ENCODE measurements at regions not wholly inside any gene's neighbourhood (a gene's known extent, or its start where the extent isn't known, plus 50 kb on each side); places are given as distances from the start of the nearest gene placed in this dataset.
A peak's percentile ranks its signal among the peaks of the same experiment; 100 is the strongest.
"Not testable (repeated sequence)": the region's sequence is repeated elsewhere in the genome, so short reads cannot be mapped to it uniquely, and the experiment has no call there.

- Histone ChIP-seq H4K5ac (ENCODE audit: low read length) (no peak overlapping the region), H3K9ac (ENCODE audit: low read length) (no peak overlapping the region), H3K4ac (ENCODE audit: low read depth, low read length) (no peak overlapping the region), H3K79me2 (ENCODE audit: control insufficient read depth, insufficient read depth, low read length) (no peaks in the 10 kb centered on the region), H3K4me3 (ENCODE audit: low read length) (no peak overlapping the region), H2BK15ac (replicated peaks; ENCODE audit: low read depth) (no peak overlapping the region), H2BK120ac (ENCODE audit: low read depth, low read length) (no peak overlapping the region), H3K18ac (ENCODE audit: low read length) (no peak overlapping the region), H3K4me1 (ENCODE audit: control insufficient read depth, low read depth, low read length) (no peaks in the 10 kb centered on the region), H3K27me3 (ENCODE audit: insufficient read depth, low read length, poor library complexity) (no peaks in the 10 kb centered on the region), H3K56ac (ENCODE audit: low read length) (no peak overlapping the region), H3K27ac (ENCODE audit: low read depth, low read length) (no peak overlapping the region), H3K79me1 (ENCODE audit: low read length) (no peaks in the 10 kb centered on the region), H4K8ac (ENCODE audit: low read depth, low read length) (no peak overlapping the region), H3K36me3 (ENCODE audit: control insufficient read depth, insufficient read depth, low read length) (no peaks in the 10 kb centered on the region), H2BK5ac (ENCODE audit: low read length) (no peak overlapping the region), H2AK5ac (ENCODE audit: low read length) (no peak overlapping the region), H3K4me2 (ENCODE audit: low read length) (no peak overlapping the region), H3K23ac (ENCODE audit: low read length) (no peak overlapping the region)
- peak; percentile 17 for DNase-seq
Observed at GRCh38 chrX:150094996-150095395, 156.7 kb upstream of the EOLA2 start.

GRCh38 chrX:150099316-150099715, 161.0 kb upstream of the EOLA2 start:
- no peak overlapping the region for H3K4me3 ChIP-seq (ENCODE audit: low read length)
- DNase-seq: no peak
- no peak overlapping the region for H3K56ac ChIP-seq (ENCODE audit: low read length)
- H4K8ac ChIP-seq (ENCODE audit: low read depth, low read length): no peak overlapping the region
- H3K4me1 ChIP-seq (ENCODE audit: control insufficient read depth, low read depth, low read length): no peaks in the 10 kb centered on the region
- no peak overlapping the region for H2BK15ac ChIP-seq (replicated peaks; ENCODE audit: low read depth)
- no peak overlapping the region for H3K23ac ChIP-seq (ENCODE audit: low read length)
- H3K79me2 ChIP-seq (ENCODE audit: control insufficient read depth, insufficient read depth, low read length): no peaks in the 10 kb centered on the region
- no peaks in the 10 kb centered on the region for H3K36me3 ChIP-seq (ENCODE audit: control insufficient read depth, insufficient read depth, low read length)
- H3K18ac ChIP-seq (ENCODE audit: low read length): no peak overlapping the region
- no peak overlapping the region for H2BK5ac ChIP-seq (ENCODE audit: low read length)
- H2BK120ac ChIP-seq (ENCODE audit: low read depth, low read length): no peak overlapping the region
- no peak overlapping the region for H3K27ac ChIP-seq (ENCODE audit: low read depth, low read length)
- H4K5ac ChIP-seq (ENCODE audit: low read length): no peak overlapping the region
- no peak overlapping the region for H3K9ac ChIP-seq (ENCODE audit: low read length)
- H3K27me3 ChIP-seq (ENCODE audit: insufficient read depth, low read length, poor library complexity): no peaks in the 10 kb centered on the region
- H3K79me1 ChIP-seq (ENCODE audit: low read length): no peaks in the 10 kb centered on the region
- H3K4ac ChIP-seq (ENCODE audit: low read depth, low read length): no peak overlapping the region
- no CpG with 5 or more reads among the region's 2 CpGs for WGBS (ENCODE audit: extremely low coverage, insufficient coverage, low lambda C conversion rate)
- no peak overlapping the region for H3K4me2 ChIP-seq (ENCODE audit: low read length)
- H2AK5ac ChIP-seq (ENCODE audit: low read length): no peak overlapping the region

GRCh38 chrX:150100261-150100660, 162.0 kb upstream of the EOLA2 start:
- H3K23ac ChIP-seq (ENCODE audit: low read length): no peak overlapping the region
- H3K4me2 ChIP-seq (ENCODE audit: low read length): no peak overlapping the region
- no peaks in the 10 kb centered on the region for H3K4me1 ChIP-seq (ENCODE audit: control insufficient read depth, low read depth, low read length)
- H2AK5ac ChIP-seq (ENCODE audit: low read length): no peak overlapping the region
- no peak overlapping the region for H3K9ac ChIP-seq (ENCODE audit: low read length)
- no peaks in the 10 kb centered on the region for H3K79me2 ChIP-seq (ENCODE audit: control insufficient read depth, insufficient read depth, low read length)
- H4K8ac ChIP-seq (ENCODE audit: low read depth, low read length): no peak overlapping the region
- H3K4ac ChIP-seq (ENCODE audit: low read depth, low read length): no peak overlapping the region
- WGBS (ENCODE audit: extremely low coverage, insufficient coverage, low lambda C conversion rate): no CpG with 5 or more reads among the region's 3 CpGs
- no peaks in the 10 kb centered on the region for H3K79me1 ChIP-seq (ENCODE audit: low read length)
- no peak overlapping the region for H3K4me3 ChIP-seq (ENCODE audit: low read length)
- H3K18ac ChIP-seq (ENCODE audit: low read length): no peak overlapping the region
- no peak overlapping the region for H2BK15ac ChIP-seq (replicated peaks; ENCODE audit: low read depth)
- no peak overlapping the region for H3K56ac ChIP-seq (ENCODE audit: low read length)
- no peaks in the 10 kb centered on the region for H3K36me3 ChIP-seq (ENCODE audit: control insufficient read depth, insufficient read depth, low read length)
- no peak overlapping the region for H3K27ac ChIP-seq (ENCODE audit: low read depth, low read length)
- no peak overlapping the region for H2BK120ac ChIP-seq (ENCODE audit: low read depth, low read length)
- no peak overlapping the region for H4K5ac ChIP-seq (ENCODE audit: low read length)
- H2BK5ac ChIP-seq (ENCODE audit: low read length): no peak overlapping the region
- no peak for DNase-seq
- no peaks in the 10 kb centered on the region for H3K27me3 ChIP-seq (ENCODE audit: insufficient read depth, low read length, poor library complexity)

- H3K4me2 ChIP-seq (ENCODE audit: low read length): no peak overlapping the region
- no peak overlapping the region for H3K9ac ChIP-seq (ENCODE audit: low read length)
- no peaks in the 10 kb centered on the region for H3K36me3 ChIP-seq (ENCODE audit: control insufficient read depth, insufficient read depth, low read length)
- H2BK15ac ChIP-seq (replicated peaks; ENCODE audit: low read depth): no peak overlapping the region
- H2BK120ac ChIP-seq (ENCODE audit: low read depth, low read length): no peak overlapping the region
- no peak overlapping the region for H4K5ac ChIP-seq (ENCODE audit: low read length)
- no CpG with 5 or more reads among the region's 7 CpGs for WGBS (ENCODE audit: extremely low coverage, insufficient coverage, low lambda C conversion rate)
- H3K23ac ChIP-seq (ENCODE audit: low read length): no peak overlapping the region
- no peaks in the 10 kb centered on the region for H3K79me2 ChIP-seq (ENCODE audit: control insufficient read depth, insufficient read depth, low read length)
- no peak overlapping the region for H4K8ac ChIP-seq (ENCODE audit: low read depth, low read length)
- no peak overlapping the region for H2BK5ac ChIP-seq (ENCODE audit: low read length)
- H3K18ac ChIP-seq (ENCODE audit: low read length): no peak overlapping the region
- H3K4ac ChIP-seq (ENCODE audit: low read depth, low read length): no peak overlapping the region
- no peak overlapping the region for H3K27ac ChIP-seq (ENCODE audit: low read depth, low read length)
- no peaks in the 10 kb centered on the region for H3K79me1 ChIP-seq (ENCODE audit: low read length)
- no peak overlapping the region for H3K4me3 ChIP-seq (ENCODE audit: low read length)
- no peaks in the 10 kb centered on the region for H3K27me3 ChIP-seq (ENCODE audit: insufficient read depth, low read length, poor library complexity)
- no peaks in the 10 kb centered on the region for H3K4me1 ChIP-seq (ENCODE audit: control insufficient read depth, low read depth, low read length)
- no peak overlapping the region for H2AK5ac ChIP-seq (ENCODE audit: low read length)
- H3K56ac ChIP-seq (ENCODE audit: low read length): no peak overlapping the region
- no peak for DNase-seq
Observed at GRCh38 chrX:150118476-150118875, 180.2 kb upstream of the EOLA2 start.

GRCh38 chrX:150119323-150119722, 181.0 kb upstream of the EOLA2 start:
- Histone ChIP-seq H2BK15ac (replicated peaks; ENCODE audit: low read depth) (no peak overlapping the region), H3K27ac (ENCODE audit: low read depth, low read length) (no peak overlapping the region), H3K4ac (ENCODE audit: low read depth, low read length) (no peak overlapping the region), H3K4me3 (ENCODE audit: low read length) (no peak overlapping the region), H4K8ac (ENCODE audit: low read depth, low read length) (no peak overlapping the region), H2BK120ac (ENCODE audit: low read depth, low read length) (no peak overlapping the region), H3K4me2 (ENCODE audit: low read length) (no peak overlapping the region), H3K9ac (ENCODE audit: low read length) (no peak overlapping the region), H3K23ac (ENCODE audit: low read length) (no peak overlapping the region), H2AK5ac (ENCODE audit: low read length) (no peak overlapping the region), H3K27me3 (ENCODE audit: insufficient read depth, low read length, poor library complexity) (no peaks in the 10 kb centered on the region), H2BK5ac (ENCODE audit: low read length) (no peak overlapping the region), H3K79me1 (ENCODE audit: low read length) (no peaks in the 10 kb centered on the region), H3K79me2 (ENCODE audit: control insufficient read depth, insufficient read depth, low read length) (no peaks in the 10 kb centered on the region), H3K56ac (ENCODE audit: low read length) (no peak overlapping the region), H3K18ac (ENCODE audit: low read length) (no peak overlapping the region), H4K5ac (ENCODE audit: low read length) (no peak overlapping the region), H3K36me3 (ENCODE audit: control insufficient read depth, insufficient read depth, low read length) (no peaks in the 10 kb centered on the region), H3K4me1 (ENCODE audit: control insufficient read depth, low read depth, low read length) (no peaks in the 10 kb centered on the region)
- no CpG with 5 or more reads among the region's 2 CpGs for WGBS (ENCODE audit: extremely low coverage, insufficient coverage, low lambda C conversion rate)
- DNase-seq: no peak

- not testable (repeated sequence) for H3K4me2 ChIP-seq (ENCODE audit: low read length); H3K27me3 ChIP-seq (ENCODE audit: insufficient read depth, low read length, poor library complexity); H3K23ac ChIP-seq (ENCODE audit: low read length); H4K5ac ChIP-seq (ENCODE audit: low read length); H3K9ac ChIP-seq (ENCODE audit: low read length); H3K36me3 ChIP-seq (ENCODE audit: control insufficient read depth, insufficient read depth, low read length); H2BK5ac ChIP-seq (ENCODE audit: low read length); H3K56ac ChIP-seq (ENCODE audit: low read length); H2AK5ac ChIP-seq (ENCODE audit: low read length); H4K8ac ChIP-seq (ENCODE audit: low read depth, low read length); H3K18ac ChIP-seq (ENCODE audit: low read length); H2BK120ac ChIP-seq (ENCODE audit: low read depth, low read length); H3K79me2 ChIP-seq (ENCODE audit: control insufficient read depth, insufficient read depth, low read length); H3K27ac ChIP-seq (ENCODE audit: low read depth, low read length); H2BK15ac ChIP-seq (replicated peaks; ENCODE audit: low read depth); H3K4me1 ChIP-seq (ENCODE audit: control insufficient read depth, low read depth, low read length); DNase-seq; H3K4me3 ChIP-seq (ENCODE audit: low read length); H3K79me1 ChIP-seq (ENCODE audit: low read length); H3K4ac ChIP-seq (ENCODE audit: low read depth, low read length)
- WGBS (ENCODE audit: extremely low coverage, insufficient coverage, low lambda C conversion rate): no CpG with 5 or more reads among the region's 2 CpGs
Observed at GRCh38 chrX:150125045-150125444, 186.8 kb upstream of the EOLA2 start.
